ENCODE measurements at regions not wholly inside any gene's neighbourhood (a gene's known extent, or its start where the extent isn't known, plus 50 kb on each side); places are given as distances from the start of the nearest gene placed in this dataset.
"Not testable (repeated sequence)": the region's sequence is repeated elsewhere in the genome, so short reads cannot be mapped to it uniquely, and the experiment has no call there.

GRCh38 chr6:50549475-50549874 is 163.9 kb upstream of the TFAP2D start:
- Histone ChIP-seq H3K27ac (replicated peaks; ENCODE audit: low read length) (no peak overlapping the region), H2BK5ac (ENCODE audit: low read length) (no peak overlapping the region), H3K4me3 (ENCODE audit: low read length in 2 of 2) (no peak overlapping the region), H3K23ac (ENCODE audit: low read depth, low read length, poor library complexity) (no peak overlapping the region), H3K4ac (ENCODE audit: low read length) (no peak overlapping the region), H3K36me3 (replicated peaks in 1 of 2; ENCODE audit: control insufficient read depth in 2 of 2, insufficient read depth in 2 of 2, low read length in 2 of 2) (no peaks in the 10 kb centered on the region), H2BK120ac (ENCODE audit: low read depth, low read length) (no peak overlapping the region), H3K27me3 (ENCODE audit: control insufficient read depth in 3 of 3, insufficient read depth in 3 of 3, low read depth in 1 of 3, low read length in 3 of 3) (no peaks in the 10 kb centered on the region), H3K14ac (ENCODE audit: low read length) (no peak overlapping the region), H3K9ac (ENCODE audit: low read depth, low read length, poor library complexity) (no peak overlapping the region), H3K18ac (ENCODE audit: low read length) (no peak overlapping the region), H3K9me3 (replicated peaks in 1 of 2; ENCODE audit: control insufficient read depth in 2 of 2, insufficient read depth in 1 of 2, low read depth in 1 of 2, low read length in 2 of 2) (no peaks in the 10 kb centered on the region), H2BK12ac (ENCODE audit: low read length) (no peak overlapping the region), H2BK15ac (ENCODE audit: low read length) (no peak overlapping the region), H2AFZ (ENCODE audit: low read length) (no peak overlapping the region), H3K4me2 (ENCODE audit: insufficient read depth, low read length, poor library complexity, severe bottlenecking) (no peak overlapping the region), H2AK5ac (ENCODE audit: low read depth, low read length) (no peak overlapping the region), H4K8ac (ENCODE audit: low read depth, low read length) (no peak overlapping the region), H3K4me1 (ENCODE audit: control insufficient read depth in 2 of 2, insufficient read depth in 1 of 2, low read depth in 1 of 2, low read length in 2 of 2) (no peaks in the 10 kb centered on the region), H3K79me1 (ENCODE audit: low read depth, low read length) (no peaks in the 10 kb centered on the region), H4K91ac (ENCODE audit: low read depth, low read length, poor library complexity) (no peak overlapping the region)
- DNase-seq (ENCODE audit: low spot score) = no peak

GRCh38 chr6:50555982-50556381 is 157.3 kb upstream of the TFAP2D start:
- Histone ChIP-seq H3K9me3 (replicated peaks in 1 of 2; ENCODE audit: control insufficient read depth in 2 of 2, insufficient read depth in 1 of 2, low read depth in 1 of 2, low read length in 2 of 2) (no peaks in the 10 kb centered on the region), H3K4ac (ENCODE audit: low read length) (no peak overlapping the region), H2BK12ac (ENCODE audit: low read length) (no peak overlapping the region), H3K4me2 (ENCODE audit: insufficient read depth, low read length, poor library complexity, severe bottlenecking) (no peak overlapping the region), H4K91ac (ENCODE audit: low read depth, low read length, poor library complexity) (no peak overlapping the region), H4K8ac (ENCODE audit: low read depth, low read length) (no peak overlapping the region), H2BK120ac (ENCODE audit: low read depth, low read length) (no peak overlapping the region), H3K79me1 (ENCODE audit: low read depth, low read length) (no peaks in the 10 kb centered on the region), H3K27ac (replicated peaks; ENCODE audit: low read length) (no peak overlapping the region), H3K27me3 (ENCODE audit: control insufficient read depth in 3 of 3, insufficient read depth in 3 of 3, low read depth in 1 of 3, low read length in 3 of 3) (no peaks in the 10 kb centered on the region), H3K18ac (ENCODE audit: low read length) (no peak overlapping the region), H2BK5ac (ENCODE audit: low read length) (no peak overlapping the region), H2AK5ac (ENCODE audit: low read depth, low read length) (no peak overlapping the region), H2BK15ac (ENCODE audit: low read length) (no peak overlapping the region), H3K4me3 (ENCODE audit: low read length in 2 of 2) (no peak overlapping the region), H3K23ac (ENCODE audit: low read depth, low read length, poor library complexity) (no peak overlapping the region), H3K36me3 (replicated peaks in 1 of 2; ENCODE audit: control insufficient read depth in 2 of 2, insufficient read depth in 2 of 2, low read length in 2 of 2) (no peaks in the 10 kb centered on the region), H3K9ac (ENCODE audit: low read depth, low read length, poor library complexity) (no peak overlapping the region), H3K14ac (ENCODE audit: low read length) (no peak overlapping the region), H3K4me1 (ENCODE audit: control insufficient read depth in 2 of 2, insufficient read depth in 1 of 2, low read depth in 1 of 2, low read length in 2 of 2) (no peaks in the 10 kb centered on the region), H2AFZ (ENCODE audit: low read length) (no peak overlapping the region)
- WGBS, 2 donors (ENCODE audit: extremely low coverage in 2 of 2, insufficient read length in 2 of 2, insufficient replicate concordance in 1 of 2) = no CpG with 5 or more reads among the region's 2 CpGs
- no peak for DNase-seq (ENCODE audit: low spot score)

- Histone ChIP-seq H3K9me3 (replicated peaks in 1 of 2; ENCODE audit: control insufficient read depth in 2 of 2, insufficient read depth in 1 of 2, low read depth in 1 of 2, low read length in 2 of 2) (no peaks in the 10 kb centered on the region), H3K27me3 (ENCODE audit: control insufficient read depth in 3 of 3, insufficient read depth in 3 of 3, low read depth in 1 of 3, low read length in 3 of 3) (no peaks in the 10 kb centered on the region)
- no CpG with 5 or more reads among the region's 1 CpG for WGBS, 2 donors (ENCODE audit: extremely low coverage in 2 of 2, insufficient read length in 2 of 2, insufficient replicate concordance in 1 of 2)
Measured at GRCh38 chr6:50565004-50565403, 148.3 kb upstream of the TFAP2D start.

GRCh38 chr6:50571230-50571629 is 142.1 kb upstream of the TFAP2D start:
- not testable (repeated sequence) for H3K23ac ChIP-seq (ENCODE audit: low read depth, low read length, poor library complexity); H4K91ac ChIP-seq (ENCODE audit: low read depth, low read length, poor library complexity); H3K4ac ChIP-seq (ENCODE audit: low read length); H3K4me2 ChIP-seq (ENCODE audit: insufficient read depth, low read length, poor library complexity, severe bottlenecking); H3K9me3 ChIP-seq (replicated peaks in 1 of 2; ENCODE audit: control insufficient read depth in 2 of 2, insufficient read depth in 1 of 2, low read depth in 1 of 2, low read length in 2 of 2); H3K4me1 ChIP-seq (ENCODE audit: control insufficient read depth in 2 of 2, insufficient read depth in 1 of 2, low read depth in 1 of 2, low read length in 2 of 2); H3K27ac ChIP-seq (replicated peaks; ENCODE audit: low read length); H2BK120ac ChIP-seq (ENCODE audit: low read depth, low read length); H3K4me3 ChIP-seq (ENCODE audit: low read length in 2 of 2); H4K8ac ChIP-seq (ENCODE audit: low read depth, low read length); H3K9ac ChIP-seq (ENCODE audit: low read depth, low read length, poor library complexity); H3K79me1 ChIP-seq (ENCODE audit: low read depth, low read length); H2BK12ac ChIP-seq (ENCODE audit: low read length); H3K27me3 ChIP-seq (ENCODE audit: control insufficient read depth in 3 of 3, insufficient read depth in 3 of 3, low read depth in 1 of 3, low read length in 3 of 3); H2BK5ac ChIP-seq (ENCODE audit: low read length); H3K36me3 ChIP-seq (replicated peaks in 1 of 2; ENCODE audit: control insufficient read depth in 2 of 2, insufficient read depth in 2 of 2, low read length in 2 of 2); H2AK5ac ChIP-seq (ENCODE audit: low read depth, low read length); H2AFZ ChIP-seq (ENCODE audit: low read length); H3K18ac ChIP-seq (ENCODE audit: low read length); H2BK15ac ChIP-seq (ENCODE audit: low read length); H3K14ac ChIP-seq (ENCODE audit: low read length); DNase-seq (ENCODE audit: low spot score)
- no CpG with 5 or more reads among the region's 2 CpGs for WGBS, 2 donors (ENCODE audit: extremely low coverage in 2 of 2, insufficient read length in 2 of 2, insufficient replicate concordance in 1 of 2)

More at GRCh38 chr6:50565004-50565403, 148.3 kb upstream of the TFAP2D start:
- Histone ChIP-seq H2BK120ac (ENCODE audit: low read depth, low read length) (no peak overlapping the region), H3K36me3 (replicated peaks in 1 of 2; ENCODE audit: control insufficient read depth in 2 of 2, insufficient read depth in 2 of 2, low read length in 2 of 2) (no peaks in the 10 kb centered on the region), H3K23ac (ENCODE audit: low read depth, low read length, poor library complexity) (no peak overlapping the region), H3K18ac (ENCODE audit: low read length) (no peak overlapping the region), H4K91ac (ENCODE audit: low read depth, low read length, poor library complexity) (no peak overlapping the region), H3K4me1 (ENCODE audit: control insufficient read depth in 2 of 2, insufficient read depth in 1 of 2, low read depth in 1 of 2, low read length in 2 of 2) (no peaks in the 10 kb centered on the region), H2AK5ac (ENCODE audit: low read depth, low read length) (no peak overlapping the region), H3K14ac (ENCODE audit: low read length) (no peak overlapping the region), H4K8ac (ENCODE audit: low read depth, low read length) (no peak overlapping the region), H3K9ac (ENCODE audit: low read depth, low read length, poor library complexity) (no peak overlapping the region), H2BK5ac (ENCODE audit: low read length) (no peak overlapping the region), H3K4ac (ENCODE audit: low read length) (no peak overlapping the region), H3K79me1 (ENCODE audit: low read depth, low read length) (no peaks in the 10 kb centered on the region), H2AFZ (ENCODE audit: low read length) (no peak overlapping the region), H2BK12ac (ENCODE audit: low read length) (no peak overlapping the region), H3K4me2 (ENCODE audit: insufficient read depth, low read length, poor library complexity, severe bottlenecking) (no peak overlapping the region), H3K27ac (replicated peaks; ENCODE audit: low read length) (no peak overlapping the region), H2BK15ac (ENCODE audit: low read length) (no peak overlapping the region), H3K4me3 (ENCODE audit: low read length in 2 of 2) (no peak overlapping the region)
- DNase-seq (ENCODE audit: low spot score) = no peak

Measured in neuronal stem cell (in vitro differentiated cells).